ENCODE measurements at regions not wholly inside any gene's neighbourhood (a gene's known extent, or its start where the extent isn't known, plus 50 kb on each side); places are given as distances from the start of the nearest gene placed in this dataset.

- DNase-seq (ENCODE audit: low spot score): no peak
These were observed 493.6 kb downstream of the EPM2A start for GRCh38 chr6:145241721-145242120.

- no peak for DNase-seq (ENCODE audit: low spot score)
These were observed 490.8 kb downstream of the EPM2A start for GRCh38 chr6:145244349-145245100.

- no peak for DNase-seq (ENCODE audit: low spot score)
These were observed 490.2 kb downstream of the EPM2A start for GRCh38 chr6:145245119-145245518.

GRCh38 chr6:145247692-145248419 is 487.5 kb downstream of the EPM2A start:
- peak; percentile 73 for DNase-seq (ENCODE audit: low spot score)

GRCh38 chr6:145250436-145250835 is 484.9 kb downstream of the EPM2A start:
- no peak for DNase-seq (ENCODE audit: low spot score)

- no peak for DNase-seq (ENCODE audit: low spot score)
These were observed 482.6 kb downstream of the EPM2A start for GRCh38 chr6:145252737-145253136.

- no peak for DNase-seq (ENCODE audit: low spot score)
These were observed 480.5 kb downstream of the EPM2A start for GRCh38 chr6:145254649-145255401.

GRCh38 chr6:145257704-145258103 is 477.6 kb downstream of the EPM2A start:
- no peak for DNase-seq (ENCODE audit: low spot score)

- no peak for DNase-seq (ENCODE audit: low spot score)
These were observed 477.2 kb downstream of the EPM2A start for GRCh38 chr6:145258122-145258521.

- no peak for DNase-seq (ENCODE audit: low spot score)
These were observed 474.7 kb downstream of the EPM2A start for GRCh38 chr6:145260484-145261175.

GRCh38 chr6:145261758-145262157 is 473.6 kb downstream of the EPM2A start:
- DNase-seq (ENCODE audit: low spot score): no peak

- no peak for DNase-seq (ENCODE audit: low spot score)
These were observed 472.5 kb downstream of the EPM2A start for GRCh38 chr6:145262771-145263170.

GRCh38 chr6:145263778-145264211 is 471.5 kb downstream of the EPM2A start:
- no peak for DNase-seq (ENCODE audit: low spot score)

- no peak for DNase-seq (ENCODE audit: low spot score)
These were observed 468.8 kb downstream of the EPM2A start for GRCh38 chr6:145266432-145267075.

GRCh38 chr6:145267076-145267867 is 468.0 kb downstream of the EPM2A start:
- DNase-seq (ENCODE audit: low spot score): no peak

- no peak for DNase-seq (ENCODE audit: low spot score)
These were observed 464.9 kb downstream of the EPM2A start for GRCh38 chr6:145270464-145270863.

- DNase-seq (ENCODE audit: low spot score): no peak
These were observed 464.3 kb downstream of the EPM2A start for GRCh38 chr6:145271040-145271439.

- DNase-seq (ENCODE audit: low spot score): no peak
These were observed 463.7 kb downstream of the EPM2A start for GRCh38 chr6:145271577-145271976.

GRCh38 chr6:145272246-145272645 is 463.1 kb downstream of the EPM2A start:
- DNase-seq (ENCODE audit: low spot score): no peak

- DNase-seq (ENCODE audit: low spot score): no peak
These were observed 462.2 kb downstream of the EPM2A start for GRCh38 chr6:145273136-145273535.

- no peak for DNase-seq (ENCODE audit: low spot score)
These were observed 461.2 kb downstream of the EPM2A start for GRCh38 chr6:145274083-145274482.
